H1 (cell line): ENCODE measurements at regions not wholly inside any gene's neighbourhood (a gene's known extent, or its start where the extent isn't known, plus 50 kb on each side); places are given as distances from the start of the nearest gene placed in this dataset.

Source experiments
- CTCF ChIA-PET: fragments of 300-600 bp; sonication (Branson Sonifier 250); formaldehyde crosslinking; loops from one replicate; lab custom pipeline; 2021; ENCODE audit not compliant: partially characterized antibody; lab: Charles Lee
- POLR2A ChIA-PET: fragments of 300-600 bp; sonication (Branson Sonifier 250); formaldehyde crosslinking; loops from one replicate; lab custom pipeline; 2021; ENCODE audit warnings: inconsistent platforms; ENCODE audit not compliant: partially characterized antibody; lab: Charles Lee
- DNase-seq, 2 experiments: peaks; one replicate each; pipeline versions ENCODE4 v3.0.0 to v3.0.0-alpha.2; 2010 to 2022; ENCODE audit warnings: low spot score in 2 of 2, low read depth in 1 of 2, mixed read lengths in 1 of 2
- FAIRE-seq: peaks from 2 replicates; lab custom pipeline; 2011; peaks lifted over from hg19 to GRCh38; lab: Jason Lieb, UNC
- H2AFZ ChIP-seq: 2 replicates; pipeline ENCODE4 v1.8.1; 2012; ENCODE audit warnings: low read length, inconsistent platforms
- H2AK5ac ChIP-seq: 2 replicates; pipeline ENCODE4 v1.6.1; 2013; ENCODE audit warnings: low read depth, low read length
- H2BK120ac ChIP-seq: replicated peaks from 2 replicates; pipeline ENCODE3; 2013; ENCODE audit warnings: low read depth, low read length, inconsistent platforms
- H2BK12ac ChIP-seq: 2 replicates; pipeline ENCODE4 v1.6.1; 2013; ENCODE audit warnings: low read depth, low read length
- H2BK15ac ChIP-seq: 2 replicates; pipeline ENCODE4 v1.6.1; 2013; ENCODE audit warnings: low read length
- H2BK20ac ChIP-seq: 2 replicates; pipeline ENCODE4 v1.6.1; 2013; ENCODE audit warnings: low read length
- H2BK5ac ChIP-seq: 2 replicates; pipeline ENCODE4 v1.6.1; 2013; ENCODE audit warnings: low read depth, low read length
- H3K14ac ChIP-seq: 2 replicates; pipeline ENCODE4 v1.6.1; 2013; ENCODE audit warnings: inconsistent platforms; ENCODE audit not compliant: insufficient read length
- H3K18ac ChIP-seq: 2 replicates; pipeline ENCODE4 v1.6.1; 2013; ENCODE audit warnings: low read length; ENCODE audit errors: extremely low read depth
- H3K23ac ChIP-seq: 2 replicates; pipeline ENCODE4 v1.6.1; 2013; ENCODE audit warnings: inconsistent platforms; ENCODE audit not compliant: insufficient read length
- H3K23me2 ChIP-seq: 2 replicates; pipeline ENCODE4 v1.6.1; 2013; ENCODE audit warnings: low read depth, low read length
- H3K27ac ChIP-seq: 2 replicates; pipeline ENCODE4 v1.6.1; 2011; ENCODE audit warnings: low read depth, low read length, inconsistent platforms
- H3K27me3 ChIP-seq, 4 experiments: replicated peaks in 1 of 4; 1 replicate in 1 of 4; 2 replicates in 3 of 4; pipeline versions ENCODE4 v1.6.1 to v1.8.1; 2011 to 2013; ENCODE audit warnings: low read length in 3 of 4, mild to moderate bottlenecking in 3 of 4, inconsistent platforms in 2 of 4, mixed read lengths in 2 of 4, moderate library complexity in 1 of 4; ENCODE audit not compliant: control insufficient read depth in 3 of 4, insufficient read depth in 3 of 4; ENCODE audit errors: extremely low read depth in 1 of 4
- H3K36me3 ChIP-seq, 4 experiments: 2 replicates each; pipeline versions ENCODE4 v1.6.1 to v1.8.1; 2011 to 2013; ENCODE audit warnings: mild to moderate bottlenecking in 4 of 4, low read length in 3 of 4, moderate library complexity in 2 of 4, control low read depth in 1 of 4, inconsistent platforms in 1 of 4; ENCODE audit not compliant: insufficient read depth in 4 of 4, control insufficient read depth in 2 of 4
- H3K4ac ChIP-seq: replicated peaks from 2 replicates; pipeline ENCODE3; 2013; ENCODE audit warnings: low read length, low read depth, mixed read lengths, inconsistent platforms; ENCODE audit not compliant: insufficient read length
- H3K4me1 ChIP-seq, 4 experiments: replicated peaks in 1 of 4; 1 replicate in 1 of 4; 2 replicates in 3 of 4; pipeline versions ENCODE4 v1.6.1 to v1.8.1; 2011 to 2013; ENCODE audit warnings: low read length in 3 of 4, inconsistent platforms in 2 of 4, mixed read lengths in 1 of 4; ENCODE audit not compliant: insufficient read depth in 4 of 4, control insufficient read depth in 3 of 4
- H3K4me2 ChIP-seq, 2 experiments: 2 replicates each; pipeline versions ENCODE4 v1.6.1 to v1.8.1; 2011 to 2013; ENCODE audit warnings: low read depth in 2 of 2, low read length in 2 of 2, control low read depth in 1 of 2, inconsistent platforms in 1 of 2, mild to moderate bottlenecking in 1 of 2; ENCODE audit not compliant: insufficient read depth in 1 of 2
- H3K4me3 ChIP-seq, 4 experiments: fragments of 200-600, 300-600 bp in 1 of 4; sonication (generic), shearing (Covaris generic), sonication (Bioruptor Twin) in 1 of 4; 2 replicates each; pipeline versions ENCODE4 v1.5.1 to v1.8.1; 2011 to 2016; ENCODE audit warnings: low read length in 4 of 4, low read depth in 3 of 4, control low read depth in 2 of 4, inconsistent platforms in 2 of 4, mild to moderate bottlenecking in 2 of 4, mixed read lengths in 1 of 4, moderate library complexity in 1 of 4; ENCODE audit not compliant: insufficient read depth in 2 of 4; ENCODE audit errors: extremely low read depth in 1 of 4
- H3K56ac ChIP-seq: replicated peaks from 2 replicates; pipeline ENCODE3; 2013; ENCODE audit warnings: low read depth, mild to moderate bottlenecking, mixed read lengths, low read length, inconsistent platforms; ENCODE audit not compliant: insufficient read length
- H3K79me1 ChIP-seq: 2 replicates; pipeline ENCODE4 v1.6.1; 2013; ENCODE audit warnings: low read depth, low read length, control low read depth
- H3K79me2 ChIP-seq, 2 experiments: 2 replicates each; pipeline versions ENCODE4 v1.6.1 to v1.8.1; 2012 to 2013; ENCODE audit warnings: low read length in 2 of 2, mild to moderate bottlenecking in 2 of 2, inconsistent platforms in 1 of 2; ENCODE audit not compliant: insufficient read depth in 2 of 2, control insufficient read depth in 1 of 2
- H3K9ac ChIP-seq, 4 experiments: replicated peaks in 1 of 4; 1 replicate in 1 of 4; 2 replicates in 3 of 4; pipeline versions ENCODE4 v1.6.1 to v1.8.1; 2011 to 2013; ENCODE audit warnings: low read depth in 3 of 4, low read length in 3 of 4, control low read depth in 2 of 4, mild to moderate bottlenecking in 2 of 4, moderate library complexity in 2 of 4, inconsistent platforms in 1 of 4; ENCODE audit errors: extremely low read depth in 1 of 4
- H3K9me3 ChIP-seq, 2 experiments: 2 replicates each; pipeline versions ENCODE4 v1.6.1 to v1.8.1; 2012 to 2013; ENCODE audit warnings: mild to moderate bottlenecking in 2 of 2, moderate library complexity in 2 of 2, control low read depth in 1 of 2, inconsistent platforms in 1 of 2, low read depth in 1 of 2, low read length in 1 of 2, mixed read lengths in 1 of 2; ENCODE audit not compliant: insufficient read depth in 2 of 2
- H4K20me1 ChIP-seq, 2 experiments: replicated peaks in 1 of 2; 2 replicates each; pipeline versions ENCODE3 to v1.8.1; 2011 to 2013; ENCODE audit warnings: inconsistent platforms in 2 of 2, low read length in 2 of 2, mild to moderate bottlenecking in 1 of 2; ENCODE audit not compliant: insufficient read depth in 2 of 2, control insufficient read depth in 1 of 2
- H4K5ac ChIP-seq: 2 replicates; pipeline ENCODE4 v1.6.1; 2013; ENCODE audit warnings: low read length, low read depth, mixed read lengths, inconsistent platforms; ENCODE audit not compliant: insufficient read length
- H4K8ac ChIP-seq: 2 replicates; pipeline ENCODE4 v1.8.0; 2013; ENCODE audit warnings: mild to moderate bottlenecking, moderate library complexity, low read length, inconsistent platforms; ENCODE audit not compliant: insufficient read depth; ENCODE audit errors: extremely low read depth
- H4K91ac ChIP-seq: replicated peaks from 2 replicates; pipeline ENCODE3; 2013; ENCODE audit warnings: low read length, mixed read lengths, inconsistent platforms; ENCODE audit not compliant: insufficient read length
- ATF3 ChIP-seq: IDR thresholded peaks from 2 replicates; pipeline ENCODE4 v1.6.1; 2011; ENCODE audit warnings: low read depth, mild to moderate bottlenecking, low read length; ENCODE audit not compliant: insufficient read depth
- BCL11A ChIP-seq, 2 experiments: IDR thresholded peaks; one replicate each; pipeline ENCODE4 v1.6.1; 2011; ENCODE audit warnings: low read depth in 2 of 2, low read length in 2 of 2, mild to moderate bottlenecking in 2 of 2
- CBX5 ChIP-seq: fragments of 300-800, 300-1000 bp; sonication (generic); IDR thresholded peaks from 2 replicates; pipeline ENCODE4 v1.7.1; 2016; ENCODE audit warnings: antibody characterized with exemption, low read length, low read depth
- CHD1 ChIP-seq: IDR thresholded peaks from 2 replicates; pipeline ENCODE4 v1.6.1; 2012; ENCODE audit warnings: low read depth, low read length, improper control_type of control experiment
- CTCF ChIP-seq, 3 experiments: IDR thresholded peaks; 1 replicate in 2 of 3; 2 replicates in 1 of 3; pipeline versions ENCODE4 v1.5.1 to v1.6.1; 2011; ENCODE audit warnings: low read length in 3 of 3, mild to moderate bottlenecking in 3 of 3, inconsistent platforms in 2 of 3, low read depth in 1 of 3, moderate library complexity in 1 of 3; ENCODE audit not compliant: insufficient read depth in 1 of 3; ENCODE audit errors: control extremely low read depth in 1 of 3
- NANOG ChIP-seq: IDR thresholded peaks from 2 replicates; pipeline ENCODE4 v1.6.1; 2011; ENCODE audit warnings: low read length, low read depth, mild to moderate bottlenecking, inconsistent platforms; ENCODE audit not compliant: insufficient read depth, poor library complexity, severe bottlenecking
- NRF1 ChIP-seq: IDR thresholded peaks from 2 replicates; pipeline ENCODE4 v1.6.1; 2011; ENCODE audit warnings: mild to moderate bottlenecking, low read depth, low read length, improper control_type of control experiment
- SP4 ChIP-seq: IDR thresholded peaks from 2 replicates; pipeline ENCODE4 v1.6.1; 2012; ENCODE audit warnings: low read length, inconsistent platforms
- SRF ChIP-seq: IDR thresholded peaks from 2 replicates; pipeline ENCODE4 v1.6.1; 2011; ENCODE audit warnings: mild to moderate bottlenecking, low read depth, low read length, moderate library complexity
- WGBS, 2 experiments: shearing (Covaris generic) in 1 of 2; methylation state at CpG; one replicate each; pipeline versions ENCODE4 v1.1.6 to v1.1.7; 2013 to 2015; ENCODE audit warnings: low lambda C conversion rate in 2 of 2, mixed read lengths in 2 of 2, inconsistent platforms in 1 of 2, low coverage in 1 of 2, missing lambda C conversion rate in 1 of 2; ENCODE audit not compliant: insufficient replicate concordance in 2 of 2, insufficient coverage in 1 of 2, insufficient read length in 1 of 2; ENCODE audit errors: extremely low coverage in 1 of 2, missing lambda C conversion rate in 1 of 2; 5-methylcytosine and 5-hydroxymethylcytosine counted together

- Histone ChIP-seq H3K56ac (no peak overlapping the region), H2BK12ac (no peak overlapping the region), H3K79me1 (no peaks in the 10 kb centered on the region), H3K4ac (no peak overlapping the region), H2BK5ac (no peak overlapping the region), H2AK5ac (no peak overlapping the region), H4K20me1 (no peaks in the 10 kb centered on the region), H3K27ac (no peak overlapping the region), H4K8ac (no peak overlapping the region), H3K9me3 (no peaks in the 10 kb centered on the region), H2BK20ac (no peak overlapping the region), H3K4me2 (no peak overlapping the region), H3K4me1 (peaks cover 0 to 7% (median 2%) of the 10 kb centered on the region in 4 experiments; a peak in 2 of 7 replicates), H3K27me3 (no peaks in the 10 kb centered on the region), H4K5ac (no peak overlapping the region), H3K36me3 (no peaks in the 10 kb centered on the region), H3K23me2 (no peaks in the 10 kb centered on the region), H3K9ac (no peak overlapping the region), H3K79me2 (no peaks in the 10 kb centered on the region), H2BK15ac (no peak overlapping the region), H3K23ac (no peak overlapping the region), H2AFZ (no peak overlapping the region), H3K4me3 (no peak overlapping the region), H2BK120ac (no peak overlapping the region), H3K14ac (no peak overlapping the region)
- POLR2A ChIA-PET, result no interaction called here
- CTCF ChIA-PET, result no interaction called here
- DNase-seq (no peak), FAIRE-seq (no peak)
- TF ChIP-seq BCL11A (IDR thresholded peaks at IDR 0.05; ENCODE audit: low read depth in 2 of 2, low read length in 2 of 2) (no peak), SRF (no peak), NANOG (no peak), SP4 (no peak), CHD1 (no peak), ATF3 (no peak), CTCF (IDR thresholded peaks at IDR 0.05; ENCODE audit: control extremely low read depth in 1 of 3, insufficient read depth in 1 of 3, low read depth in 1 of 3, low read length in 3 of 3) (no peak), NRF1 (no peak), CBX5 (no peak)
- TF ChIP-seq, all 59 proteins: peak for 0
- WGBS, 2 experiments, result 89% methylated on average over 3 of the region's 3 CpGs; no CpG with 5 or more reads in 1 of the 2 experiments
- Histone ChIP-seq H4K91ac (no peak overlapping the region), H3K18ac (no peak overlapping the region)
Observed at GRCh38 chr3:106176734-106177133, 307.9 kb upstream of the CBLB start.
